AG04449 (cell line): ENCODE measurements at regions not wholly inside any gene's neighbourhood (a gene's known extent, or its start where the extent isn't known, plus 50 kb on each side); places are given as distances from the start of the nearest gene placed in this dataset.

Experiments used
- CTCF ChIA-PET: fragments of 350-600 bp; formaldehyde crosslinking; extraction: SDS; loops from one replicate; lab custom pipeline; 2021; ENCODE audit warnings: antibody characterized with exemption; lab: Yijun Ruan, JAX
- POLR2A ChIA-PET: fragments of 400-600, 350-600 bp; formaldehyde crosslinking; extraction: SDS; loops from one replicate; lab custom pipeline; 2020; ENCODE audit warnings: antibody characterized with exemption, inconsistent platforms; lab: Yijun Ruan, JAX
- DNase-seq: peaks from one replicate; pipeline ENCODE4 v3.0.0-alpha.2; 2010; ENCODE audit warnings: low read depth, low spot score
- H3K4me3 ChIP-seq: 2 replicates; pipeline ENCODE4 v1.5.1; 2011; ENCODE audit warnings: low read depth, mild to moderate bottlenecking, control low read depth, low read length
- CTCF ChIP-seq: IDR thresholded peaks from one replicate; pipeline ENCODE4 v1.5.1; 2011; ENCODE audit warnings: mild to moderate bottlenecking, moderate library complexity, low read length, control low read depth, inconsistent platforms; ENCODE audit not compliant: insufficient read depth; ENCODE audit errors: missing control alignments

- no peak for DNase-seq
- no peak for TF ChIP-seq CTCF
- H3K4me3 ChIP-seq = no peak overlapping the region
- ChIA-PET CTCF (no interaction called here), POLR2A (no interaction called here)
Measured at GRCh38 chr17:65423346-65424140, 137.9 kb downstream of the AXIN2 start.

- no peak for DNase-seq
- H3K4me3 ChIP-seq = no peak overlapping the region
- CTCF ChIA-PET = interaction anchor here (1.1 to 1.4 kb wide), 2 partner anchors 11 to 746 kb away, joined by 3 to 4 read pairs; no protein-coding TSS in a partner anchor
- POLR2A ChIA-PET = no interaction called here
- no peak for TF ChIP-seq CTCF
Measured at GRCh38 chr17:65418622-65419021, 142.8 kb downstream of the AXIN2 start.

GRCh38 chr17:65417406-65418221 lies 143.8 kb downstream of the AXIN2 start:
- ChIA-PET CTCF (no interaction called here), POLR2A (no interaction called here)
- DNase-seq = no peak

GRCh38 chr17:65415991-65416390 lies 145.5 kb downstream of the AXIN2 start:
- ChIA-PET CTCF (no interaction called here), POLR2A (no interaction called here)
- TF ChIP-seq CTCF = no peak
- no peak for DNase-seq
- no peak overlapping the region for H3K4me3 ChIP-seq

More at GRCh38 chr17:65417406-65418221, 143.8 kb downstream of the AXIN2 start:
- TF ChIP-seq CTCF = no peak
- H3K4me3 ChIP-seq = no peak overlapping the region

GRCh38 chr17:65413390-65413789 lies 148.1 kb downstream of the AXIN2 start:
- CTCF ChIA-PET = interaction anchor here (2.0 kb wide), 1 partner anchor 182 kb away, joined by 5 read pairs; no protein-coding TSS in a partner anchor
- TF ChIP-seq CTCF = no peak
- no peak for DNase-seq
- POLR2A ChIA-PET = no interaction called here
- no peak overlapping the region for H3K4me3 ChIP-seq

GRCh38 chr17:65409381-65409780 lies 152.1 kb downstream of the AXIN2 start:
- ChIA-PET POLR2A (no interaction called here), CTCF (no interaction called here)
- no peak for TF ChIP-seq CTCF
- DNase-seq = peak; percentile 12
- no peak overlapping the region for H3K4me3 ChIP-seq
